ENCODE measurements at regions not wholly inside any gene's neighbourhood (a gene's known extent, or its start where the extent isn't known, plus 50 kb on each side); places are given as distances from the start of the nearest gene placed in this dataset.
A peak's percentile ranks its signal among the peaks of the same experiment; 100 is the strongest.

- TF ChIP-seq ZBTB33 (CRISPR knock-in tag; IDR thresholded peaks at IDR 0.05) (no peak), ZNF773 (CRISPR knock-in tag; IDR thresholded peaks at IDR 0.05; ENCODE audit: borderline replicate concordance) (no peak), MLX (CRISPR knock-in tag; IDR thresholded peaks at IDR 0.05) (no peak), TBX2 (CRISPR knock-in tag; IDR thresholded peaks at IDR 0.05; ENCODE audit: borderline replicate concordance) (no peak), TFDP1 (CRISPR knock-in tag; IDR thresholded peaks at IDR 0.05; ENCODE audit: borderline replicate concordance) (no peak)
Observed at GRCh38 chr1:29496701-29497100, 260.4 kb downstream of the PTPRU start (continued).

GRCh38 chr1:29490204-29490934 is 254.0 kb downstream of the PTPRU start:
- H3K79me2 ChIP-seq (ENCODE audit: insufficient read depth, low read length) = no peaks in the 10 kb centered on the region
- CTCF ChIA-PET (ENCODE audit: low intra/inter-chr PET ratio, low total read pairs) = no interaction called here
- H2AFZ ChIP-seq (ENCODE audit: low read length) = no peak overlapping the region
- H3K36me3 ChIP-seq (replicated peaks in 1 of 2; ENCODE audit: control insufficient read depth in 1 of 2, insufficient read depth in 2 of 2, low read length in 2 of 2) = no peaks in the 10 kb centered on the region
- H3K27ac ChIP-seq (ENCODE audit: extremely low read length, insufficient read depth, low read length) = no peak overlapping the region
- intact Hi-C loops (cut with micrococcal nuclease; ENCODE audit: unreplicated experiment) (no loop called here), in situ Hi-C loops (cut with HindIII; ENCODE audit: extremely low pct_ligation_motif_present, low pct_unique_long_range_greater_than_20kb) (no loop called here)
- H3K9ac ChIP-seq (ENCODE audit: insufficient read depth, low read depth, low read length) = no peak overlapping the region
- ATAC-seq (peak; percentile 72), FAIRE-seq (no peak), DNase-seq (ENCODE audit: low spot score) (no peak)
- no peaks in the 10 kb centered on the region for H4K20me1 ChIP-seq (ENCODE audit: insufficient read depth, low read length)
- 50% methylated on average over 6 of the region's 11 CpGs for WGBS (ENCODE audit: low lambda C conversion rate)
- H3K4me1 ChIP-seq (ENCODE audit: insufficient read depth, low read length) = 0 out of 2 replicates have a peak, but pooled peaks cover 7% of the 10 kb centered on the region
- H3K9me3 ChIP-seq (ENCODE audit: low read length) = no peaks in the 10 kb centered on the region
- POLR2A ChIA-PET = no interaction called here
- H3K4me2 ChIP-seq (ENCODE audit: low read depth, low read length) = no peak overlapping the region
- H3K4me3 ChIP-seq (replicated peaks in 1 of 3; ENCODE audit: insufficient read depth in 1 of 3, low read depth in 2 of 3, low read length in 3 of 3) = no peak overlapping the region
- BruUV-seq (replicated peaks) = no TSS peak
- H3K27me3 ChIP-seq (ENCODE audit: control insufficient read depth in 1 of 2, insufficient read depth in 2 of 2, low read length in 2 of 2) = no peaks in the 10 kb centered on the region; a peak in 1 of 5 replicates
- peak; percentile 32; the same call in 1 of the 2 replicates for TF ChIP-seq STAG1 (CRISPR knock-in tag; IDR thresholded peaks at IDR 0.05)
- TF ChIP-seq NR1H2 (CRISPR knock-in tag; IDR thresholded peaks at IDR 0.05; ENCODE audit: borderline replicate concordance, low read depth) = no peak
- peak; percentile 48 for TF ChIP-seq CTCF (CRISPR knock-in tag; IDR thresholded peaks at IDR 0.05)
